ENCODE measurements at regions not wholly inside any gene's neighbourhood (a gene's known extent, or its start where the extent isn't known, plus 50 kb on each side); places are given as distances from the start of the nearest gene placed in this dataset.
A peak's percentile ranks its signal among the peaks of the same experiment; 100 is the strongest.

DNA sequence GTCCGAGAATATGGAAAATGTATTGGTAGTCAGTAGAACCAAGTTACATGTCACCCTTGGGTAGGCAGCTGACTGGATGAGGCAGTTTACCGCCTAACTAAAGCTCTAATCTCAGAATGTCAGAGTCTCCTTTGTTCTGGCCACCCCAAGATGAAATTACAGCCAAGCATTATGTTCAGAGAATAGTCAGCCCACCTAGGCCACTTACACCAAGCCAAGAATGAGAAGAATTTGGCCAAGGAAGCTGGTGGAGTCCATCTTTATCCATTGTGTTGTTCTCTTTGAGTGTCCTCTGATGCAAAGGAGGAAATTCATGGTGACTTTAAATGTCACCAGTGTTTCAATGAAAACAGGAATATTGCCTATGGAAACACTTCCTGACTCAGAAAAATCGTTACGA, 275.1 kb upstream of the MAP3K1 start:
- H3K4me1 Mint-ChIP-seq (ENCODE audit: insufficient read depth, unreplicated experiment), result peaks cover 25% of the 10 kb centered on the region
- no peaks in the 10 kb centered on the region for H3K9me3 Mint-ChIP-seq (ENCODE audit: unreplicated experiment)
- H3K27ac Mint-ChIP-seq (ENCODE audit: low read depth, unreplicated experiment), result no peak overlapping the region
- intact Hi-C loops (cut with micrococcal nuclease), result loop anchor here (5.0 kb wide), 1 partner anchor 277 kb away; the partner anchor contains the start of gene MAP3K1
- DNase-seq (ENCODE audit: unreplicated experiment), result no peak
- ChIA-PET POLR2A (interaction anchor here (0.6 kb wide), 1 partner anchor 189 kb away, joined by 3 read pairs; no protein-coding TSS in a partner anchor), CTCF (interaction anchor here (0.9 to 1.1 kb wide), 2 partner anchors 13 to 270 kb away, joined by 3 read pairs; no protein-coding TSS in a partner anchor)
- TF ChIP-seq, protein P1, sequence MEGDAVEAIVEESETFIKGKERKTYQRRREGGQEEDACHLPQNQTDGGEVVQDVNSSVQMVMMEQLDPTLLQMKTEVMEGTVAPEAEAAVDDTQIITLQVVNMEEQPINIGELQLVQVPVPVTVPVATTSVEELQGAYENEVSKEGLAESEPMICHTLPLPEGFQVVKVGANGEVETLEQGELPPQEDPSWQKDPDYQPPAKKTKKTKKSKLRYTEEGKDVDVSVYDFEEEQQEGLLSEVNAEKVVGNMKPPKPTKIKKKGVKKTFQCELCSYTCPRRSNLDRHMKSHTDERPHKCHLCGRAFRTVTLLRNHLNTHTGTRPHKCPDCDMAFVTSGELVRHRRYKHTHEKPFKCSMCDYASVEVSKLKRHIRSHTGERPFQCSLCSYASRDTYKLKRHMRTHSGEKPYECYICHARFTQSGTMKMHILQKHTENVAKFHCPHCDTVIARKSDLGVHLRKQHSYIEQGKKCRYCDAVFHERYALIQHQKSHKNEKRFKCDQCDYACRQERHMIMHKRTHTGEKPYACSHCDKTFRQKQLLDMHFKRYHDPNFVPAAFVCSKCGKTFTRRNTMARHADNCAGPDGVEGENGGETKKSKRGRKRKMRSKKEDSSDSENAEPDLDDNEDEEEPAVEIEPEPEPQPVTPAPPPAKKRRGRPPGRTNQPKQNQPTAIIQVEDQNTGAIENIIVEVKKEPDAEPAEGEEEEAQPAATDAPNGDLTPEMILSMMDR (IDR thresholded peaks at IDR 0.05; ENCODE audit: unreplicated experiment), result no peak
- no TSS peak for BruUV-seq (replicated peaks)
- H3K4me3 Mint-ChIP-seq (ENCODE audit: unreplicated experiment), result no peak overlapping the region
- no peaks in the 10 kb centered on the region for H3K27me3 Mint-ChIP-seq (ENCODE audit: insufficient read depth, unreplicated experiment)
- H3K36me3 Mint-ChIP-seq (ENCODE audit: insufficient read depth, unreplicated experiment), result no peaks in the 10 kb centered on the region

GRCh38 chr5:56538580-56538979, 276.8 kb upstream of the MAP3K1 start:
- Mint-ChIP-seq H3K27me3 (ENCODE audit: insufficient read depth, unreplicated experiment) (no peaks in the 10 kb centered on the region), H3K4me3 (ENCODE audit: unreplicated experiment) (no peak overlapping the region), H3K27ac (ENCODE audit: low read depth, unreplicated experiment) (no peak overlapping the region), H3K9me3 (ENCODE audit: unreplicated experiment) (no peaks in the 10 kb centered on the region), H3K4me1 (ENCODE audit: insufficient read depth, unreplicated experiment) (peaks cover 25% of the 10 kb centered on the region), H3K36me3 (ENCODE audit: insufficient read depth, unreplicated experiment) (no peaks in the 10 kb centered on the region)
- DNase-seq (ENCODE audit: unreplicated experiment), result no peak
- ChIA-PET CTCF (no interaction called here), POLR2A (no interaction called here)
- intact Hi-C loops (cut with micrococcal nuclease), result no loop called here
- TF ChIP-seq, protein P1 (IDR thresholded peaks at IDR 0.05; ENCODE audit: unreplicated experiment), result no peak
- no TSS peak for BruUV-seq (replicated peaks)

- no peaks in the 10 kb centered on the region for H3K36me3 Mint-ChIP-seq (ENCODE audit: insufficient read depth, unreplicated experiment)
- TF ChIP-seq, protein P1 (IDR thresholded peaks at IDR 0.05; ENCODE audit: unreplicated experiment), result no peak
- H3K4me1 Mint-ChIP-seq (ENCODE audit: insufficient read depth, unreplicated experiment), result peaks cover 19% of the 10 kb centered on the region
- ChIA-PET CTCF (interaction anchor here (0.6 to 0.7 kb wide), 2 partner anchors 71 to 745 kb away, joined by 3 to 4 read pairs; no protein-coding TSS in a partner anchor), POLR2A (interaction anchor here (1.2 to 3.0 kb wide), 5 partner anchors 10 to 182 kb away, joined by 3 to 17 read pairs (median 5); no protein-coding TSS in a partner anchor)
- peaks cover 14% of the 10 kb centered on the region for H3K9me3 Mint-ChIP-seq (ENCODE audit: unreplicated experiment)
- intact Hi-C loops (cut with micrococcal nuclease), result no loop called here
- H3K4me3 Mint-ChIP-seq (ENCODE audit: unreplicated experiment), result no peak overlapping the region
- no peak for DNase-seq (ENCODE audit: unreplicated experiment)
- peak overlapping the region; percentile 84 for H3K27ac Mint-ChIP-seq (ENCODE audit: low read depth, unreplicated experiment)
- H3K27me3 Mint-ChIP-seq (ENCODE audit: insufficient read depth, unreplicated experiment), result no peaks in the 10 kb centered on the region
- no TSS peak for BruUV-seq (replicated peaks)
Observed at GRCh38 chr5:56535347-56535746, 280.0 kb upstream of the MAP3K1 start.

DNA sequence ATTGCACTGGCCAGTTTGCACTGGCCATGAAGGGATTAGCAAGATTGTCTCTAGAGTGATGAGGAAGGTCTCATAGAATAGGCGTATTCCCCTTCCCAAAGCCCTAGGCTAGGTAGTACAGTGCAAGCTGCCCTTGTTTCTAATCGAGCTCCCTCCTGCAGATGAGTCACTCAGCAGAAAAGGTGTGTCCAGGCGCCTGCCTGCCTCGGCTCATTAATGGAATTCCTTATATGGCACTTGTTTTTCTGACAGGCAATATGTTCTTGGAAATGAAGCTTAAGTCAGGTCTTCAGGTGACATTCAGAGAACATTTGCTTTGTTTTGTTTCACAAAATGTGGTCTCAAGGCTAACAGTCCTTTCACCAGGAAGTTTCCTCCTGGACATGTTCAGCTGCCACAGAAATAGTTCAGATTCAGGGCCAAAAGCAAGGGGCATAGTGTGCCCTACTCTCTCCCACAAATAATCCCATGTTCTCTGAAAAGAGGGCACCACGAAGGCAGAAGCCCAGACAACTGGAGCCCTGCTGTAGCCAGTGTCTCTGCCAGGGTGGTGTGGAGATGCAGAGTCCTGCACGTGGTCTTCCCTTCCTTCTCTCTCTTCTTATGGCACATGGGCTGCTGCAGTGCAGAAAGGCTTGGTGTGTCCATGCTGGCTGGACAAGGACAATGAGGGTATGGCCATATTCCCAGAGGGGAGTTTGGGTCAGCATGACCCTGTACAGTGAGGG, 281.1 kb upstream of the MAP3K1 start:
- POLR2A ChIA-PET, result interaction anchor here (0.6 to 3.0 kb wide), 16 partner anchors 8 to 283 kb away, joined by 3 to 17 read pairs (median 3); no protein-coding TSS in a partner anchor
- no peaks in the 10 kb centered on the region for H3K27me3 Mint-ChIP-seq (ENCODE audit: insufficient read depth, unreplicated experiment)
- peak; percentile 89 for DNase-seq (ENCODE audit: unreplicated experiment)

More for the DNA sequence above, 281.1 kb upstream of the MAP3K1 start:
- no TSS peak for BruUV-seq (replicated peaks)
- intact Hi-C loops (cut with micrococcal nuclease), result loop anchor here (5.0 kb wide), 1 partner anchor 187 kb away; no protein-coding TSS in a partner anchor
- Mint-ChIP-seq H3K4me1 (ENCODE audit: insufficient read depth, unreplicated experiment) (peaks cover 19% of the 10 kb centered on the region), H3K9me3 (ENCODE audit: unreplicated experiment) (peaks cover 14% of the 10 kb centered on the region), H3K27ac (ENCODE audit: low read depth, unreplicated experiment) (peak overlapping the region; percentile 84), H3K4me3 (ENCODE audit: unreplicated experiment) (no peak overlapping the region), H3K36me3 (ENCODE audit: insufficient read depth, unreplicated experiment) (no peaks in the 10 kb centered on the region)
- CTCF ChIA-PET, result interaction anchor here (1.1 kb wide), 1 partner anchor 13 kb away, joined by 3 read pairs; no protein-coding TSS in a partner anchor
- TF ChIP-seq, protein P1 (IDR thresholded peaks at IDR 0.05; ENCODE audit: unreplicated experiment), result no peak

Measured in MCF 10A (cell line).